Kidney (tissue), 13 donors: ENCODE measurements at regions not wholly inside any gene's neighbourhood (a gene's known extent, or its start where the extent isn't known, plus 50 kb on each side); places are given as distances from the start of the nearest gene placed in this dataset.

Experiments used
- DNase-seq, 5 donors: peaks; one replicate each; pipeline ENCODE4 v3.0.0-alpha.2; 2013 to 2020
- FAIRE-seq: peaks from 2 replicates; lab custom pipeline; 2012; peaks lifted over from hg19 to GRCh38; lab: Jason Lieb, UNC
- H3K27ac ChIP-seq, 2 donors: one replicate each; pipeline ENCODE4 v1.7.0; 2013; ENCODE audit warnings: low read depth in 2 of 2, low read length in 2 of 2, inconsistent platforms in 1 of 2
- H3K27me3 ChIP-seq: one replicate; pipeline ENCODE4 v1.7.1; 2013; ENCODE audit warnings: low read length, inconsistent platforms; ENCODE audit not compliant: control insufficient read depth, insufficient read depth
- H3K36me3 ChIP-seq, 3 donors: one replicate each; pipeline versions ENCODE4 v1.7.0 to v1.7.1; 2013; ENCODE audit warnings: low read length in 3 of 3, control low read depth in 1 of 3, inconsistent platforms in 1 of 3; ENCODE audit not compliant: insufficient read depth in 3 of 3, control insufficient read depth in 2 of 3
- H3K4me1 ChIP-seq, 3 donors: one replicate each; pipeline versions ENCODE4 v1.7.0 to v1.7.1; 2013; ENCODE audit warnings: low read length in 3 of 3, inconsistent platforms in 1 of 3, low read depth in 1 of 3; ENCODE audit not compliant: control insufficient read depth in 2 of 3, insufficient read depth in 2 of 3
- H3K4me3 ChIP-seq, 3 donors: one replicate each; pipeline versions ENCODE4 v1.7.0 to v1.8.1; 2013; ENCODE audit warnings: low read length in 3 of 3, control low read depth in 1 of 3, inconsistent platforms in 1 of 3
- H3K9ac ChIP-seq, 3 donors: one replicate each; pipeline versions ENCODE4 v1.7.0 to v1.7.1; 2013; ENCODE audit warnings: low read length in 3 of 3, control low read depth in 1 of 3, inconsistent platforms in 1 of 3
- H3K9me3 ChIP-seq, 3 donors: one replicate each; pipeline versions ENCODE4 v1.7.0 to v1.7.1; 2013; ENCODE audit warnings: low read length in 3 of 3, control low read depth in 1 of 3, inconsistent platforms in 1 of 3; ENCODE audit not compliant: control insufficient read depth in 2 of 3, insufficient read depth in 1 of 3
- CTCF ChIP-seq: IDR thresholded peaks from 3 replicates; pipeline ENCODE4 v1.5.1; 2012; ENCODE audit warnings: mild to moderate bottlenecking, moderate library complexity, borderline replicate concordance; ENCODE audit not compliant: insufficient read depth; ENCODE audit errors: extremely low read depth
- intact Hi-C: fragments of 100-400 bp; cut with DNase I; formaldehyde crosslinking; loops from one replicate; pipeline ENCODE4 v1.11.1; 2022
- donor health status: control.
- donor health status: control.
- donor health status: control.
- donor health status: control.
- donor health status: control.
- donor health status: DM: yes; HTN: yes; CAD: no.
- donor health status: Normal renal cell carcinoma (clear cell type).

- intact Hi-C loops: no loop called here
- no peaks in the 10 kb centered on the region for H3K36me3 ChIP-seq
- FAIRE-seq (no peak), DNase-seq (no peak)
- no peaks in the 10 kb centered on the region for H3K9me3 ChIP-seq
- no peak overlapping the region for H3K27ac ChIP-seq
- no peaks in the 10 kb centered on the region for H3K4me1 ChIP-seq
- H3K27me3 ChIP-seq: no peaks in the 10 kb centered on the region
- no peak overlapping the region for H3K4me3 ChIP-seq
- H3K9ac ChIP-seq: no peak overlapping the region
- TF ChIP-seq CTCF: no peak
Measured at GRCh38 chr2:154551649-154552048, 146.8 kb upstream of the KCNJ3 start.

- no peaks in the 10 kb centered on the region for H3K27me3 ChIP-seq
- H3K36me3 ChIP-seq: no peaks in the 10 kb centered on the region
- H3K9me3 ChIP-seq: no peaks in the 10 kb centered on the region
- no peak for FAIRE-seq
- H3K4me1 ChIP-seq: no peaks in the 10 kb centered on the region
- no peak overlapping the region for H3K27ac ChIP-seq
- DNase-seq: no peak
- H3K4me3 ChIP-seq: no peak overlapping the region
- no peak for TF ChIP-seq CTCF
- no peak overlapping the region for H3K9ac ChIP-seq
- intact Hi-C loops: no loop called here
Measured at GRCh38 chr2:154554046-154554445, 144.4 kb upstream of the KCNJ3 start.

GRCh38 chr2:154555710-154556109, 142.8 kb upstream of the KCNJ3 start:
- Histone ChIP-seq H3K9me3 (no peaks in the 10 kb centered on the region), H3K27me3 (no peaks in the 10 kb centered on the region), H3K9ac (no peak overlapping the region), H3K36me3 (no peaks in the 10 kb centered on the region), H3K27ac (no peak overlapping the region), H3K4me1 (no peaks in the 10 kb centered on the region), H3K4me3 (no peak overlapping the region)
- FAIRE-seq (no peak), DNase-seq (no peak)
- intact Hi-C loops: no loop called here
- no peak for TF ChIP-seq CTCF

- Histone ChIP-seq H3K36me3 (no peaks in the 10 kb centered on the region), H3K4me1 (no peaks in the 10 kb centered on the region), H3K9ac (no peak overlapping the region), H3K9me3 (no peaks in the 10 kb centered on the region), H3K27me3 (no peaks in the 10 kb centered on the region), H3K4me3 (no peak overlapping the region), H3K27ac (no peak overlapping the region)
- TF ChIP-seq CTCF: no peak
- FAIRE-seq (no peak), DNase-seq (no peak)
- intact Hi-C loops: no loop called here
Measured at GRCh38 chr2:154556146-154556545, 142.3 kb upstream of the KCNJ3 start.
